Activated CD8-positive, alpha-beta memory T cell treated with anti-CD3 and anti-CD28 coated beads, Interleukin-2, amount 50 U/mL, for 24 hours (primary cell): ENCODE measurements at regions not wholly inside any gene's neighbourhood (a gene's known extent, or its start where the extent isn't known, plus 50 kb on each side); places are given as distances from the start of the nearest gene placed in this dataset.
"Not testable (repeated sequence)": the region's sequence is repeated elsewhere in the genome, so short reads cannot be mapped to it uniquely, and the experiment has no call there.

Source experiments
- DNase-seq: peaks from one replicate; pipeline ENCODE4 v3.0.0-alpha.2; 2020; ENCODE audit errors: extremely low read depth

- DNase-seq = no peak
Observed at GRCh38 chr7:130789436-130789835, 55.4 kb upstream of the KLF14 start.

GRCh38 chr7:130791746-130792145 is 57.7 kb upstream of the KLF14 start:
- no peak for DNase-seq

GRCh38 chr7:130793855-130794618 is 60.0 kb upstream of the KLF14 start:
- DNase-seq = no peak

DNA sequence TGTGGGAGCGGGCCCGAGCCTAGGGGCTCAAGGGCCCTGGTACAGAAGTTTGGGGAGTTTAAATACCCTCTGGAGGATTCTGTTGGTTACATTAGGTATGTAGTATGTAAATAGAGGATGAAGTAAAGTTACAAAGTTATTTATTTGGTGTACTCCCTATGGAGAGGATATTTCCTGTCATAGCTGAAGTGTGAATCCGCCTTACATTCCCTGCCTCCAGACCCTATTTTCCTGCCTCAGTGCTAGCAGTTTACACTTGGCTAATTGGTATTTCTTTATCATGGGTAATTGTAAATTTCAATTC is 60.6 kb upstream of the KLF14 start:
- no peak for DNase-seq

- not testable (repeated sequence) for DNase-seq
Observed at GRCh38 chr7:130796425-130796824, 62.4 kb upstream of the KLF14 start.

DNA sequence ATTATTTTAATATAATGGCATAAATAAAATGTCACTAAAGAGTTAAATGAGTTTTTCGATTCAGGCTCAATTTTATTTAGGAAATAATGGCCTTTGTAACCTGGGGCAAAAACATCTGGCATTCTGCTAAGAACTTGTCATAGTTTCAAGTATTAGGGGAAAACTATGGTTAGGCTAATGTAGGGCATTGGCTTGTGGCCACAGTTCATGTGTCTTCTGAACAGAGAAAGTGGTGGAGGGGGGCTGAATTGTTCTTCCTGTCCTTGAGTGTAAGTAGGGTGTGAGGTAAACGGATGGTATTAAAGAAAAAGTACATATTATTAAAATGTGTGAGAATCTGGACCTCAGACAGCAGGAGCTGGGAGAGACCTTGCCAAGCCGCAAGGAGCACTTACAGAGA is 69.1 kb upstream of the KLF14 start:
- DNase-seq = no peak

GRCh38 chr7:130804220-130804619 is 70.2 kb upstream of the KLF14 start:
- no peak for DNase-seq

DNA sequence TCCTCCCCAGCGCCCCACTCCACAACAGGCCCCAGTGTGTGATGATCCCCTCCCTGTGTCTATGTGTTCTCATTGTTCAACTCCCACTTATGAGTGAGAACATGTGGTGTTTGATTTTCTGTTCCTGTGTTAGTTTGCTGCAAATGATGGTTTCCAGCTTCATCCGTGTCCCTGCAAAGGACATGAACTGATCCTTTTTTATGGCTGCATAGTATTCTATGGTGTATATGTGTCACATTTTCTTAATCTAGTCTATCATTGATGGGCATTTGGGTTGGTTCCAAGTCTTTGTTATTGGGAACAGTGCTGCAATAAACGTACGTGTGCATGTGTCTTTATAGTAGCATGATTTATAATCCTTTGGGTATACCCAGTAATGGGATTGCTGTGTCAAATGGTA is 78.8 kb upstream of the KLF14 start:
- DNase-seq = not testable (repeated sequence)

- DNase-seq = no peak
Observed at GRCh38 chr7:130814778-130815335, 80.8 kb upstream of the KLF14 start.

DNA sequence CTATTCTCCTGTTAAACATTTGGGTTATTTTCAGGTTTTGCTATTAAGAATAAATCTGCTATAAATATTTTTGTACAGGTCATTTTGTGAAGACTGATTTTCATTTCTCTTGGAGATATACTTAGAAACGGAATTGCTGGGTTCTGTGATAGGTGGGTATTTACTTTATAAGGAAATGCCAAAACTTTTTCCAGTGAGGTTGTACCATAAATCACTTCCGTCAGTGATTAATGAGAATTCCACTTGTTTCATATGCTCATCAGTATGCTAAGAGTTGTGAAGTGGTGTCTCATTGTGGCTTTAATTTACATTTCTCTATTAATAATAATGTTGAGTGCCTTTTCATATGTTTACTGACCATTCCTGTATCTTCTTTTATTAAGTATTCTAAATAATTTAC is 84.0 kb upstream of the KLF14 start:
- DNase-seq = no peak

DNA sequence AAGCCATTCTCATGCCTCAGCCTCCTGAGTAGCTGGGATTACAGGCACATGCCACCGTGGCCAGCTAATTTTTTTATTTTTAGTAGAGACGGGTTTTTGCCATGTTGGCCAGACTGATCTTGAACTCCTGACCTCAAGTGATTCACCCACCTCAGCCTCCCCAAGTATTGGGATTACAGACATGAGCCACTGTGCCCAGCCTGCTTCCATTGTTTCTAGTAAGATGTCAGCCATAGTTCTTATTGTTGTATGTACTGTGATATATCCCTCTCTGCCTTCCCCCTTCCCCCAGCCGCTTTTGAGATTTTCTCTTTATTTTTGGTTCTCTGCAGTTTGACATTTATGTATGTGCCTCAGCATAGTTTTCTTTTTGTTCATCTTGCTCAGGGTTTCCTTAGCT is 87.9 kb upstream of the KLF14 start:
- DNase-seq = no peak

DNA sequence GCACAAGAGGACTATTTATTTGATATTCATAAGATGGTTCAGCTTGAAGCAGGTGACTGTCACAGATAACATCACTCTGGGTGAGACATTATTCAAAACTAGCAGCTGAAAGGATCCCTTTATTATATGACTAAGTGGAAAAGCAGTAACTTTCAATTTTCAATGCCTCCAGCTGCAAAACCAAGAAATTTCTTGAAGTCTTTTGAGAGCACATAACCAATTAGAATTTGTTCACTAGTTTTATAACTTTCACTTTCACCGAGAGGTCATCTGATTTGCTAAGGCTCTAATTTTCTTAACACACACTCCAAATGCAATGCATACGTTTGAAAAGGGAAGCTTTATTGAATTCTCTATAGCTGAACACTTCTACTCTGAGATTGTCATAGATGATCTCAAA is 88.6 kb upstream of the KLF14 start:
- no peak for DNase-seq

GRCh38 chr7:130823060-130823459 is 89.1 kb upstream of the KLF14 start:
- DNase-seq = no peak

DNA sequence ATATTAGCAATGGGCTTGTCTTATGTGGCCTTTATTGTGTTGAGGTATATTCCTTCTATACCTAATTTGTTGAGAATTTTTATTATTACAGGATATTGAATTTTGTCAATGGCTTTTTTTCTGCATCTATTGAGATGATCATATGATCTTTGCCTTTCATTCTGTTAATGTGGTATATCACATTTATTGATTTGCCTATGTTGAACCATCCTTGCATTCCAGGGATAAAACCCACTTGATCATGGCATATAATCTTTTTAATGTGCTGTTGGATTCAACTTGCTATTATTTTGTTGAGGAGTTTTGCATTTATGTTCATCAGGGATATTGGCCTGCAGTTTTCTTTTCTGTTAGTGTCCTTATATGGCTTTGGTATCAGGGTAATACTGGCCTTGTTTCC is 91.8 kb upstream of the KLF14 start:
- no peak for DNase-seq

GRCh38 chr7:130829415-130829814 is 95.4 kb upstream of the KLF14 start:
- DNase-seq = no peak

DNA sequence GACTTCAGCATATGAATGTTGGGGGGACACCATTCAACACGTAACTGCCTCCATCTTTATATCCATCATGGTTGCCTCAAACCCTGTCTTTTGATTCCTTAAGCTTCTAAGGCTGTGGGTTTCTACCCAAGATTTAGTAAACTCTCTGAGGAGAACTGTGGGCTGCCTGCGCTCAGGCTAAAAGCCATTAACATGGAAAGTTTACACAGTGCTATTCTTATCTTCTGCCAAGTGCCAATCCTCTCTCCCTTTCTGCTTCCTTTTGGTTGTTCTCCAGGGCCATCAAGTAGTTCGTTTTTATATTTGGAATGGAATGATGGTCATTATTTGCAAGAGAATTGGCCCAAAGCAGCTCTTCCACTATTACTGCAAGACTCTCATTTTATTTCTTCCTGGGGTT is 97.3 kb upstream of the KLF14 start:
- no peak for DNase-seq

GRCh38 chr7:130831817-130832481 is 97.9 kb upstream of the KLF14 start:
- DNase-seq = no peak

- no peak for DNase-seq
Observed at GRCh38 chr7:130838738-130839137, 104.7 kb upstream of the KLF14 start.

DNA sequence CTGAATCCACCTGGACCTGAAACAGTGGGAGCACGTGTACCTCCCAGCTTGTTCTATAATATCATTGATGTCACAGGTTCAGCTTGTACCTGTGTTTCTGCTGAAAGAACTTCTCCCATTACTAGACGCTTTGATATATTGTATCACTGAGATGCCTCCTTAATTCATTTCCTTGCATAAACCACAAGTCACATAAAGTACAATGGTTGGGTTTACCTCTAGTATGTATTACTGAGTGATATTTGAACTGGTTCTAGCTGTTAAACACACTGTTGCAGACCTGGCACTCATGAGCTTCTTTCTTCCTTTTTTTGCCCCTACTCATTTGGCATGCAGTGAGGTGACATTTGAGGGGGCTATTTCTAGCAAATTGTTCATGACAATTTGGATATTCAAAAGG is 106.6 kb upstream of the KLF14 start:
- DNase-seq = no peak

- DNase-seq = no peak
Observed at GRCh38 chr7:130841416-130841815, 107.4 kb upstream of the KLF14 start.

DNA sequence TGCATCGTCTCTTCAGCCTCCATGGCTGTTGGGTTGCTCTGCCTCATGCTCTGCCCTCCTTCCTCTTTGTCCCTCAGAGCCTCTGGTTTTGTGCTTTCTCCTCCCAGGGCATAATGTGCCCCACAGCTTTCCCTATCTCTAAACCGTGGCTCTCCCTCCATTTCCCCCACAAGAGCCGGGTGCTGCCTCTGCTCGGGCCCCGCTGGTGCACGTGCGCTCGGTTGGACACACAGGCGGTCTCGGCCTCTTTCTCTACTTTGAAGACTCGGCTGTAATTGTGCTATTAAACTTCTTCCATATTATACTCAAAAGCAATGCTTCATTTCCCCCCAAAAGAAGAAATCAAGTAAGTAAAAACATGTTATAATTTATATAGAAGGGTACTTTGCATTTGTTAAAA is 109.7 kb upstream of the KLF14 start:
- no peak for DNase-seq

DNA sequence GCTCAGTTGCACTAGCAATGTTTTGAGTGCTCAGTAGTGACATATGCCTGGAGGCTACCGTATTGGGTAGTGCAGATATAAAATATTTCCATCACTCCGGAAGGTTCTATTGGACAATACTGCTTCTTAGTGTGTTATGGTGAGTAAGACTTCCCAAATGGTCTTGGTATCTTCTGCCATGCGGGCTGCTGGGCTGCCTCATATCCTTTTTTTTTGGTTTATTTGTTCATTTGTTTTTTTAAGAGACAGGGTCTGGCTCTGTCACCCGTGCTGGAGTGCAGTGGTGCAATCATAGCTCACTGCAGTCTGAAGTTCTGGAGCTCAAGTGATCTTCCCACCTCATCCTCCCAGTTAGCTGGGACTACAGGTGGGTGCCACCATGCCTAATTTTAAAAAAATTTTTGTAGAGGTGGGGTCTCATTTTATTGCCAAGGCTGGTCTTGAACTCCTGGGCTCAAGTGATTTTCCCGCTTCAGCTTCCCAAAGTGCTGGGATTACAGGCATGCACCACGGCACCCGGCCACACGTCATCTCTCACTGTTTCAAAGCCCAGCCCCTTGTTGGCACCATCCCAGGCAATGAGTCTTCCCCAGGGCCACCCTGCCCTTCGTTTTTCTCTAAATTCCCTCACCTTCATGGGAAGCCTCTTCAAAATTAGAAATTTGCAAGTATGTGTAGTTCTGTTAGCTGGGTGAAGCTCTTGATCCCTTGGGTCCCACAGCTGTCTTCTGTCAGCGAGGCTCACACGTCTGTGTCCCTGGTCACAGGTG is 111.0 kb upstream of the KLF14 start:
- no peak for DNase-seq

DNA sequence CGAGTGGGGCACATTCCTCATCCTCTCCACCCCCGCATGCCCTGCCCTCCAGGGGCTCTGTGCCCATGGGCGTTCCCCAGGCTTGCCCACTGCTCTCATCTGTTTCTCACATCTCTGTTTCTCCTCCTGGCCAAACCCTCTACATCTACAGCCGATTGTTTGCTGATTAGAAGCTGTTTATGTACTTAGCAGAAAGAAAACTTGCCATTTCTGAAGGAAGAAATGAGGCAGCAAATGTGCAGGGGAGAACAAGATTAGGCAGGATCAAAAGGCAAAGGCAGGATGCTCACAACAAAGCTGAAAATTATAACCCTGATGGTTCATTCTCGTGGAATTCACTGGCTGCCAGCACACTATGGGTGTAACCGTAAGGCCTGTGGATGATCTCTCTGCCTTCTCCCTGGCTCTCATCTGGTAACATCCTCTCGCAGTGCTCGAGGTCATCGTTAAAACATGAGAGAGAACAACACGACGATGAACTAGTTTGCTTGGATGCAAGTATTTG is 111.6 kb upstream of the KLF14 start:
- DNase-seq = no peak
